Natural killer cell (primary cell): ENCODE measurements at regions not wholly inside any gene's neighbourhood (a gene's known extent, or its start where the extent isn't known, plus 50 kb on each side); places are given as distances from the start of the nearest gene placed in this dataset.

Experiments
- ATAC-seq, 3 donors: fragments of 150-1000 bp in 2 of 3; fragments of 200-7000 bp in 1 of 3; cut with Tn5 transposase; 1 replicate in 1 of 3; 2 replicates in 2 of 3; pipeline ENCODE4 v1.10.0; 2021; ENCODE audit warnings: mild to moderate bottlenecking in 2 of 3, moderate library complexity in 2 of 3
- DNase-seq, 2 donors: peaks; one replicate each; pipeline versions ENCODE4 v3.0.0 to v3.0.0-alpha.2; 2013 to 2021; ENCODE audit warnings: mixed read lengths in 1 of 2
- H3K27ac ChIP-seq: one replicate; pipeline ENCODE4 v1.5.1; 2013; ENCODE audit warnings: mild to moderate bottlenecking, low read length
- H3K27me3 ChIP-seq: one replicate; pipeline ENCODE4 v1.6.1; 2013; ENCODE audit warnings: low read length; ENCODE audit not compliant: control insufficient read depth, insufficient read depth
- H3K36me3 ChIP-seq: one replicate; pipeline ENCODE4 v1.6.1; 2013; ENCODE audit warnings: low read length; ENCODE audit not compliant: control insufficient read depth, insufficient read depth
- H3K4me1 ChIP-seq: one replicate; pipeline ENCODE4 v1.6.1; 2013; ENCODE audit warnings: low read length; ENCODE audit not compliant: control insufficient read depth, insufficient read depth
- H3K4me3 ChIP-seq: one replicate; pipeline ENCODE4 v1.5.1; 2013; ENCODE audit warnings: low read length
- H3K9me3 ChIP-seq: one replicate; pipeline ENCODE4 v1.6.1; 2013; ENCODE audit warnings: low read length; ENCODE audit not compliant: control insufficient read depth, insufficient read depth
- H3K27ac Mint-ChIP-seq, 2 donors: one replicate each; pipeline ENCODE4 v1.8.0; 2022; ENCODE audit warnings: mild to moderate bottlenecking in 2 of 2, mixed read lengths in 2 of 2, moderate library complexity in 1 of 2
- H3K27me3 Mint-ChIP-seq, 2 donors: one replicate each; pipeline ENCODE4 v1.8.0; 2022; ENCODE audit warnings: low read depth in 2 of 2, mixed read lengths in 2 of 2
- H3K36me3 Mint-ChIP-seq: one replicate; pipeline ENCODE4 v1.8.0; 2022; ENCODE audit warnings: mixed read lengths
- H3K4me1 Mint-ChIP-seq, 2 donors: one replicate each; pipeline ENCODE4 v1.8.0; 2022; ENCODE audit warnings: mixed read lengths in 2 of 2
- H3K4me3 Mint-ChIP-seq: one replicate; pipeline ENCODE4 v1.8.0; 2022; ENCODE audit warnings: mild to moderate bottlenecking, moderate library complexity, mixed read lengths
- H3K9me3 Mint-ChIP-seq, 2 donors: one replicate each; pipeline ENCODE4 v1.8.0; 2022; ENCODE audit warnings: mixed read lengths in 2 of 2
- WGBS: methylation state at CpG from one replicate; pipeline ENCODE4 v1.1.7; 2013; ENCODE audit warnings: missing lambda C conversion rate; ENCODE audit not compliant: insufficient coverage; 5-methylcytosine and 5-hydroxymethylcytosine counted together
- intact Hi-C: fragments of 100-400 bp; cut with micrococcal nuclease; formaldehyde crosslinking; loops from one replicate; pipeline ENCODE4 v1.14.2; 2022
- TF ChIP-seq, protein P1 (sequence below): fragments of 200-600 bp; IDR thresholded peaks from one replicate; pipeline ENCODE4 v1.8.0; 2022; ENCODE audit warnings: antibody characterized with exemption

DNA sequence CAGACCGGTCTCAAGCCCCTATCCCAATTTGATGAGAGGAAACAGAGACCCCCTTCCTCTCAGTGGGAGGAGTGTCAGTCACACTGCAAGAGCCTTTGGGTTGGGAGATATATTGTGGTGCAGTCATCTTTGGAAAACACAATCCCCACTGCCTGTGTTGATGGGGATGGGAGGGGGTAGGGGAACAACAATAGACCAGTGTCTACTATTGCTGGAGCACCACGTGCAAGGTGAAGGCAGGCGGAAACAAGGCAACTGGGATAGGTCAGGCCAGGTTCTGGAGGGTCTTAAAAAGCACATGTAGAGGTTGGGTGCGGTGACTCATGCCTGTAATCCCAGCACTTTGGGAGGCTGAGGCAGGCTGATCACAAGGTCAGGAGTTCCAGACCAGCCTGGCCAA, 127.9 kb downstream of the ZFP36L2 start:
- no peak overlapping the region for H3K4me3 Mint-ChIP-seq
- DNase-seq (no peak), ATAC-seq (no peak)
- Histone ChIP-seq H3K27ac (no peak overlapping the region), H3K4me3 (no peak overlapping the region), H3K27me3 (no peaks in the 10 kb centered on the region), H3K4me1 (peaks cover 9% of the 10 kb centered on the region), H3K9me3 (peaks cover 2% of the 10 kb centered on the region), H3K36me3 (no peaks in the 10 kb centered on the region)
- TF ChIP-seq, protein P1, sequence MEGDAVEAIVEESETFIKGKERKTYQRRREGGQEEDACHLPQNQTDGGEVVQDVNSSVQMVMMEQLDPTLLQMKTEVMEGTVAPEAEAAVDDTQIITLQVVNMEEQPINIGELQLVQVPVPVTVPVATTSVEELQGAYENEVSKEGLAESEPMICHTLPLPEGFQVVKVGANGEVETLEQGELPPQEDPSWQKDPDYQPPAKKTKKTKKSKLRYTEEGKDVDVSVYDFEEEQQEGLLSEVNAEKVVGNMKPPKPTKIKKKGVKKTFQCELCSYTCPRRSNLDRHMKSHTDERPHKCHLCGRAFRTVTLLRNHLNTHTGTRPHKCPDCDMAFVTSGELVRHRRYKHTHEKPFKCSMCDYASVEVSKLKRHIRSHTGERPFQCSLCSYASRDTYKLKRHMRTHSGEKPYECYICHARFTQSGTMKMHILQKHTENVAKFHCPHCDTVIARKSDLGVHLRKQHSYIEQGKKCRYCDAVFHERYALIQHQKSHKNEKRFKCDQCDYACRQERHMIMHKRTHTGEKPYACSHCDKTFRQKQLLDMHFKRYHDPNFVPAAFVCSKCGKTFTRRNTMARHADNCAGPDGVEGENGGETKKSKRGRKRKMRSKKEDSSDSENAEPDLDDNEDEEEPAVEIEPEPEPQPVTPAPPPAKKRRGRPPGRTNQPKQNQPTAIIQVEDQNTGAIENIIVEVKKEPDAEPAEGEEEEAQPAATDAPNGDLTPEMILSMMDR, result no peak
- no peak overlapping the region for H3K27ac Mint-ChIP-seq
- no peaks in the 10 kb centered on the region for H3K9me3 Mint-ChIP-seq
- intact Hi-C loops, result no loop called here
- H3K4me1 Mint-ChIP-seq, result peaks cover 0 to 5% of the 10 kb centered on the region in 2 donors
- H3K27me3 Mint-ChIP-seq, result peaks cover 6 to 8% of the 10 kb centered on the region in 2 donors
- 96% methylated on average over 4 of the region's 4 CpGs for WGBS
- no peaks in the 10 kb centered on the region for H3K36me3 Mint-ChIP-seq

DNA sequence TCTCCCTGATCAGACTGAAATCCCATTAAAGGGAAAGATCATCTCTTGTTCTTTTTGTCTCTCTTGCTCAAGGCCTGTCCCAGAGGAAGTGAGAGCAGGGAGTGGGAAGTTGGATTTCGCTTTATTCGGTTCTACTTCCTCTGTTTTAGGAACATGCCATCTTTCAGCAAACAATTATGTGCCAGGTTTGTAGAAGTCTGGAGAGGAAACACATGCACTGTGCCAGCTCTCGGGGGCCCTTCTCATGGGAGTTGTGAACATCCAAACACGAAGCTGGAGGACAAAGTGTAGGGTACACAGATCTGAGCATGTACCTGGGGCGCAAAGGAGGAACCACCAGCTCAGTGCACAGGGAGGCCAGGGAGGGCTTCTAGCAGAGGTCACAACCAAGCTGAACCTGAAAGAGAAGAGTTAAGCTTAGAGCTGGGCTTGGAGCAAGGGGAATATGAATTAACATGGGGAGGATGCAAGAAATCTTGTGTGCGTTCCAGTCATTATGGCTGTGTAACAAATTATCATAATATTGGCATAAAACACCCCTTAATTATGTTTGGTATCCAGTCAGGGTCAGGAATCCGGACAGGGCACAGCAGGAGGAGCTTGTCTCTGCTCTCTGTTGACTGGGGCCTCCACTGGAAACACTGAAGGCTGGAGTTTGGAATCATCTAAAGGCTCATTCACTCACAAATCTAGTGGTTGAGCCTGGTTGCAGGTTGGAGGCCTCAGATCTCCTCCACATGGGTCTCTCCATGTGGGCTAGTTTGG, 128.6 kb downstream of the ZFP36L2 start:
- no peaks in the 10 kb centered on the region for H3K36me3 Mint-ChIP-seq
- peaks cover 2% of the 10 kb centered on the region for H3K9me3 ChIP-seq
- H3K36me3 ChIP-seq, result no peaks in the 10 kb centered on the region
- intact Hi-C loops, result no loop called here
- peaks cover 9% of the 10 kb centered on the region for H3K4me1 ChIP-seq
- no peaks in the 10 kb centered on the region for H3K27me3 ChIP-seq
- no peak for ATAC-seq
- H3K27me3 Mint-ChIP-seq, result peaks cover 6 to 8% of the 10 kb centered on the region in 2 donors
- no peak overlapping the region for H3K4me3 ChIP-seq
- DNase-seq, result no peak
- no peak overlapping the region for H3K27ac Mint-ChIP-seq
- no peak overlapping the region for H3K4me3 Mint-ChIP-seq
- H3K9me3 Mint-ChIP-seq, result no peaks in the 10 kb centered on the region
- H3K4me1 Mint-ChIP-seq, result peaks cover 0 to 5% of the 10 kb centered on the region in 2 donors
- TF ChIP-seq, protein P1, result no peak
- 63% methylated on average over 4 of the region's 7 CpGs for WGBS
- H3K27ac ChIP-seq, result no peak overlapping the region

DNA sequence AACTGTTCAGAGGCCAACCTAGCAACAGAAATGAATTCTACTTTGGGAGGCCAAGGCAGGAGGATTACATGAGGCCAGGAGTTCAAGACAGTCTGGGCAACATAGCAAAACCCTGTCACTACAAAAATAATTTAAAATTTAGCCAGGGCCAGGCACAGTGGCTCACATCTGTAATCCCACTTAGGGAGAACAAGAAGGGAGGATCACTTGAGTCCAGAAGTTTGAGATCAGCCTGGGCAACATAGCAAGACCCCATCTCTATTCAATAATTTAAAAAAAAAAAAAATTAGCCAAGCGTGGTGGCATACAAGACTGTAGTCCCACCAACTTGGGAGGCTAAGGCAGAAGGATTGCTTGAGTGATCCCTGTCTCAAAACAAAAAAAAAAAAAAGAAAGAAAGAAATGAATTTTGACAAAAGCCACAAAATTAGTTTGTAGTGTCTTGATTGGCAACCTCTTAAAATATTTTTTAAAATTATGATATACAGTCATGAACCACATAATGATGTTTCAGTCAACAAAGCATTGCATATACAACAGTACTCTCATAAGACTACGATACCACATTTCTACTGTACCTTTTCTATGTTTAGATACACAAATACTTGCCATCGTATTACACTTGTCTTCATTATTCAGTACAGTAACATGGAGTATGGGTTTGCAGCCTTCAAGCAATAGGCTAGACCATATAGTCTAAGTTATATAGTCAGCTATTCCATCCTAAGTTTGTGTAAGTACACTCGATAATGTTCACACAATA, 130.7 kb downstream of the ZFP36L2 start:
- TF ChIP-seq, protein P1, result no peak
- intact Hi-C loops, result no loop called here
- Mint-ChIP-seq H3K4me3 (no peak overlapping the region), H3K9me3 (peaks cover 2% of the 10 kb centered on the region in 2 donors), H3K36me3 (peaks cover 10% of the 10 kb centered on the region), H3K27me3 (peaks cover 6 to 8% of the 10 kb centered on the region in 2 donors), H3K27ac (no peak overlapping the region), H3K4me1 (peaks cover 0 to 5% of the 10 kb centered on the region in 2 donors)
- Histone ChIP-seq H3K27ac (no peak overlapping the region), H3K27me3 (no peaks in the 10 kb centered on the region), H3K4me3 (no peak overlapping the region), H3K9me3 (peaks cover 2% of the 10 kb centered on the region), H3K4me1 (peaks cover 9% of the 10 kb centered on the region), H3K36me3 (no peaks in the 10 kb centered on the region)
- ATAC-seq, result no peak
- WGBS, result 100% methylated on average over 4 of the region's 4 CpGs
- DNase-seq, result no peak
